H1 (cell line): ENCODE measurements at regions not wholly inside any gene's neighbourhood (a gene's known extent, or its start where the extent isn't known, plus 50 kb on each side); places are given as distances from the start of the nearest gene placed in this dataset.
"Not testable (repeated sequence)": the region's sequence is repeated elsewhere in the genome, so short reads cannot be mapped to it uniquely, and the experiment has no call there.

Experiments used
- BRCA1 ChIP-seq: IDR thresholded peaks from 2 replicates; pipeline ENCODE4 v1.6.1; 2012; ENCODE audit warnings: low read depth, low read length, improper control_type of control experiment
- CREB1 ChIP-seq: IDR thresholded peaks from 2 replicates; pipeline ENCODE4 v1.6.1; 2012; ENCODE audit warnings: inconsistent platforms
- EP300 ChIP-seq, 2 experiments: IDR thresholded peaks; 1 replicate in 1 of 2; 2 replicates in 1 of 2; pipeline ENCODE4 v1.6.1; 2011 to 2012; ENCODE audit warnings: low read depth in 2 of 2, low read length in 2 of 2, mild to moderate bottlenecking in 2 of 2, borderline replicate concordance in 1 of 2, inconsistent platforms in 1 of 2, moderate library complexity in 1 of 2
- EZH2 ChIP-seq: fragments of 200-600 bp; sonication (generic); IDR thresholded peaks from 2 replicates; pipeline ENCODE4 v1.7.1; 2012; ENCODE audit warnings: low read depth, mild to moderate bottlenecking, moderate library complexity, low read length, inconsistent platforms; ENCODE audit not compliant: severe bottlenecking
- KDM1A ChIP-seq: fragments of 200-600, 300-600 bp; sonication (generic); IDR thresholded peaks from 2 replicates; pipeline ENCODE4 v1.7.1; 2016; ENCODE audit warnings: mild to moderate bottlenecking, low read length, borderline replicate concordance
- NANOG ChIP-seq: IDR thresholded peaks from 2 replicates; pipeline ENCODE4 v1.6.1; 2011; ENCODE audit warnings: low read length, low read depth, mild to moderate bottlenecking, inconsistent platforms; ENCODE audit not compliant: insufficient read depth, poor library complexity, severe bottlenecking
- PHF8 ChIP-seq: fragments of 200-600 bp; sonication (generic); conservative IDR thresholded peaks from 2 replicates; pipeline ENCODE4 v1.7.1; 2012; ENCODE audit warnings: low read depth, mild to moderate bottlenecking, inconsistent platforms, low read length, moderate library complexity
- POLR2A ChIP-seq, 2 experiments: IDR thresholded peaks; 1 replicate in 1 of 2; 2 replicates in 1 of 2; pipeline ENCODE4 v1.6.1; 2011; ENCODE audit warnings: low read depth in 2 of 2, low read length in 2 of 2, mild to moderate bottlenecking in 2 of 2; ENCODE audit errors: control extremely low read depth in 1 of 2
- POLR2AphosphoS5 ChIP-seq: IDR thresholded peaks from 2 replicates; pipeline ENCODE4 v1.6.1; 2011; ENCODE audit warnings: low read depth, low read length
- SIN3A ChIP-seq, 2 experiments: IDR thresholded peaks in 1 of 2; conservative IDR thresholded peaks in 1 of 2; 2 replicates each; pipeline ENCODE4 v1.6.1; 2011 to 2012; ENCODE audit warnings: low read length in 2 of 2, improper control_type of control experiment in 1 of 2, low read depth in 1 of 2, mild to moderate bottlenecking in 1 of 2
- SRF ChIP-seq: IDR thresholded peaks from 2 replicates; pipeline ENCODE4 v1.6.1; 2011; ENCODE audit warnings: mild to moderate bottlenecking, low read depth, low read length, moderate library complexity
- TF ChIP-seq, protein P1 (sequence below), 3 experiments: IDR thresholded peaks; 1 replicate in 2 of 3; 2 replicates in 1 of 3; pipeline versions ENCODE4 v1.5.1 to v1.6.1; 2011; ENCODE audit warnings: low read length in 3 of 3, mild to moderate bottlenecking in 3 of 3, inconsistent platforms in 2 of 3, low read depth in 1 of 3, moderate library complexity in 1 of 3; ENCODE audit not compliant: insufficient read depth in 1 of 3; ENCODE audit errors: control extremely low read depth in 1 of 3
- TF ChIP-seq, protein P2 (sequence below): IDR thresholded peaks from 2 replicates; pipeline ENCODE4 v1.6.1; 2012; ENCODE audit warnings: inconsistent platforms

DNA sequence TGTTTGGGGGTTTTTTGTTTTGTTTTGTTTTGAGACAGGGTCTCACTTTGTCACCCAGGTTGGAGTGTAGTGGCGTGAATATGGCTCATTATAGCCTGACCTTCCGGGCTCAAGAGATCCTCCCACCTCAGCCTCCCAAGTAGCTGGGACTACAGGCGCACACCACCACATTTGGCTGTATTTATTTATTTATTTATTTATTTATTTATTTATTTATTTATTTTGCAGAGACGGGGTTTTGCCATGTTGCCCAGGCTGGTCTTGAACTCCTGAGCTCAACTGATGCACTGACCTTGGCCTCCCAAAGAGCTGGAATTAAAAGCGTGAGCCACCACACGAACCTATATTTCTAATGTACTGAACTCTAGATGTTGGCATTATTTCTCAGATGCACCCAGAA is 105.2 kb upstream of the BEND4 start:
- TF ChIP-seq, protein P1, sequence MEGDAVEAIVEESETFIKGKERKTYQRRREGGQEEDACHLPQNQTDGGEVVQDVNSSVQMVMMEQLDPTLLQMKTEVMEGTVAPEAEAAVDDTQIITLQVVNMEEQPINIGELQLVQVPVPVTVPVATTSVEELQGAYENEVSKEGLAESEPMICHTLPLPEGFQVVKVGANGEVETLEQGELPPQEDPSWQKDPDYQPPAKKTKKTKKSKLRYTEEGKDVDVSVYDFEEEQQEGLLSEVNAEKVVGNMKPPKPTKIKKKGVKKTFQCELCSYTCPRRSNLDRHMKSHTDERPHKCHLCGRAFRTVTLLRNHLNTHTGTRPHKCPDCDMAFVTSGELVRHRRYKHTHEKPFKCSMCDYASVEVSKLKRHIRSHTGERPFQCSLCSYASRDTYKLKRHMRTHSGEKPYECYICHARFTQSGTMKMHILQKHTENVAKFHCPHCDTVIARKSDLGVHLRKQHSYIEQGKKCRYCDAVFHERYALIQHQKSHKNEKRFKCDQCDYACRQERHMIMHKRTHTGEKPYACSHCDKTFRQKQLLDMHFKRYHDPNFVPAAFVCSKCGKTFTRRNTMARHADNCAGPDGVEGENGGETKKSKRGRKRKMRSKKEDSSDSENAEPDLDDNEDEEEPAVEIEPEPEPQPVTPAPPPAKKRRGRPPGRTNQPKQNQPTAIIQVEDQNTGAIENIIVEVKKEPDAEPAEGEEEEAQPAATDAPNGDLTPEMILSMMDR (IDR thresholded peaks at IDR 0.05; ENCODE audit: control extremely low read depth in 1 of 3, insufficient read depth in 1 of 3, low read depth in 1 of 3, low read length in 3 of 3): not testable (repeated sequence)
- TF ChIP-seq NANOG; POLR2AphosphoS5; EZH2; POLR2A (IDR thresholded peaks at IDR 0.05; ENCODE audit: control extremely low read depth in 1 of 2, low read depth in 2 of 2, low read length in 2 of 2); SIN3A (conservative IDR thresholded peaks at IDR 0.05 in 1 of 2, IDR thresholded peaks at IDR 0.05 in 1 of 2; ENCODE audit: low read depth in 1 of 2, low read length in 2 of 2); BRCA1; PHF8; CREB1; EP300 (IDR thresholded peaks at IDR 0.05; ENCODE audit: borderline replicate concordance in 1 of 2, low read depth in 2 of 2, low read length in 2 of 2); KDM1A; SRF: not testable (repeated sequence)
- TF ChIP-seq, protein P2, sequence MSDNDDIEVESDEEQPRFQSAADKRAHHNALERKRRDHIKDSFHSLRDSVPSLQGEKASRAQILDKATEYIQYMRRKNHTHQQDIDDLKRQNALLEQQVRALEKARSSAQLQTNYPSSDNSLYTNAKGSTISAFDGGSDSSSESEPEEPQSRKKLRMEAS: not testable (repeated sequence)
